ENCODE measurements at regions not wholly inside any gene's neighbourhood (a gene's known extent, or its start where the extent isn't known, plus 50 kb on each side); places are given as distances from the start of the nearest gene placed in this dataset.

DNA sequence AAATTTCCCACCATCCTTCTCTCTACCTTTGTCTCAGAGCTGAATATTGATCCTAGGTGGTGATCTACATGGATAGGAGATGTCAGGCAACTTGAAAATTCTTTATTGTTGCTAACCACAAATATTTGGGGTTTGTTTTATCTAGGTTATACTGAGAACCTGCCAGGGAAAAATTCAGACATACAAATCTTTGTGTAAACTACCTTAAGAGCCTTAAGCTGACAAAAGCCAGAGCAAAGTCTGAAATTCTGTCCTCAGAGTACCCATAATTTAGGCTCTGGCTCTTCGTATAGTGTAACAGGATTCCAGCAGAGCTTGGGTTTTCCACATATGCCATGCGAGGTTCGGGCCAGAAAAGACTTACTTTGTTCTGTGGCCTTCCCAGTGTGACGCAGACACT lies 406.7 kb upstream of the MAF start:
- TF ChIP-seq ESRRG (CRISPR knock-in tag; IDR thresholded peaks at IDR 0.05) (no peak), ZC3H10 (CRISPR knock-in tag; IDR thresholded peaks at IDR 0.05) (no peak), ISL1 (CRISPR knock-in tag; IDR thresholded peaks at IDR 0.05) (no peak), ZFP30 (CRISPR knock-in tag; IDR thresholded peaks at IDR 0.05) (no peak), BACH2 (CRISPR knock-in tag; IDR thresholded peaks at IDR 0.05; ENCODE audit: borderline replicate concordance) (no peak), GLIS3 (CRISPR knock-in tag; IDR thresholded peaks at IDR 0.05) (no peak), TCF4 (CRISPR knock-in tag; IDR thresholded peaks at IDR 0.05; ENCODE audit: borderline replicate concordance) (no peak)
- TF ChIP-seq, protein P1, sequence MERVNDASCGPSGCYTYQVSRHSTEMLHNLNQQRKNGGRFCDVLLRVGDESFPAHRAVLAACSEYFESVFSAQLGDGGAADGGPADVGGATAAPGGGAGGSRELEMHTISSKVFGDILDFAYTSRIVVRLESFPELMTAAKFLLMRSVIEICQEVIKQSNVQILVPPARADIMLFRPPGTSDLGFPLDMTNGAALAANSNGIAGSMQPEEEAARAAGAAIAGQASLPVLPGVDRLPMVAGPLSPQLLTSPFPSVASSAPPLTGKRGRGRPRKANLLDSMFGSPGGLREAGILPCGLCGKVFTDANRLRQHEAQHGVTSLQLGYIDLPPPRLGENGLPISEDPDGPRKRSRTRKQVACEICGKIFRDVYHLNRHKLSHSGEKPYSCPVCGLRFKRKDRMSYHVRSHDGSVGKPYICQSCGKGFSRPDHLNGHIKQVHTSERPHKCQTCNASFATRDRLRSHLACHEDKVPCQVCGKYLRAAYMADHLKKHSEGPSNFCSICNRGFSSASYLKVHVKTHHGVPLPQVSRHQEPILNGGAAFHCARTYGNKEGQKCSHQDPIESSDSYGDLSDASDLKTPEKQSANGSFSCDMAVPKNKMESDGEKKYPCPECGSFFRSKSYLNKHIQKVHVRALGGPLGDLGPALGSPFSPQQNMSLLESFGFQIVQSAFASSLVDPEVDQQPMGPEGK (CRISPR knock-in tag; IDR thresholded peaks at IDR 0.05; ENCODE audit: borderline replicate concordance) = no peak
- TF ChIP-seq, protein P2, sequence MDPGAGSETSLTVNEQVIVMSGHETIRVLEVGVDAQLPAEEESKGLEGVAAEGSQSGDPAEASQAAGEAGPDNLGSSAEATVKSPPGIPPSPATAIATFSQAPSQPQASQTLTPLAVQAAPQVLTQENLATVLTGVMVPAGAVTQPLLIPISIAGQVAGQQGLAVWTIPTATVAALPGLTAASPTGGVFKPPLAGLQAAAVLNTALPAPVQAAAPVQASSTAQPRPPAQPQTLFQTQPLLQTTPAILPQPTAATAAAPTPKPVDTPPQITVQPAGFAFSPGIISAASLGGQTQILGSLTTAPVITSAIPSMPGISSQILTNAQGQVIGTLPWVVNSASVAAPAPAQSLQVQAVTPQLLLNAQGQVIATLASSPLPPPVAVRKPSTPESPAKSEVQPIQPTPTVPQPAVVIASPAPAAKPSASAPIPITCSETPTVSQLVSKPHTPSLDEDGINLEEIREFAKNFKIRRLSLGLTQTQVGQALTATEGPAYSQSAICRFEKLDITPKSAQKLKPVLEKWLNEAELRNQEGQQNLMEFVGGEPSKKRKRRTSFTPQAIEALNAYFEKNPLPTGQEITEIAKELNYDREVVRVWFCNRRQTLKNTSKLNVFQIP (CRISPR knock-in tag; IDR thresholded peaks at IDR 0.05; ENCODE audit: borderline replicate concordance, low read depth) = no peak
- TF ChIP-seq, protein P3, sequence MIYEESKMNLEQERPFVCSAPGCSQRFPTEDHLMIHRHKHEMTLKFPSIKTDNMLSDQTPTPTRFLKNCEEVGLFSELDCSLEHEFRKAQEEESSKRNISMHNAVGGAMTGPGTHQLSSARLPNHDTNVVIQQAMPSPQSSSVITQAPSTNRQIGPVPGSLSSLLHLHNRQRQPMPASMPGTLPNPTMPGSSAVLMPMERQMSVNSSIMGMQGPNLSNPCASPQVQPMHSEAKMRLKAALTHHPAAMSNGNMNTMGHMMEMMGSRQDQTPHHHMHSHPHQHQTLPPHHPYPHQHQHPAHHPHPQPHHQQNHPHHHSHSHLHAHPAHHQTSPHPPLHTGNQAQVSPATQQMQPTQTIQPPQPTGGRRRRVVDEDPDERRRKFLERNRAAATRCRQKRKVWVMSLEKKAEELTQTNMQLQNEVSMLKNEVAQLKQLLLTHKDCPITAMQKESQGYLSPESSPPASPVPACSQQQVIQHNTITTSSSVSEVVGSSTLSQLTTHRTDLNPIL (CRISPR knock-in tag; IDR thresholded peaks at IDR 0.05; ENCODE audit: low read depth) = no peak
